CD4-positive, alpha-beta T cell (primary cell): ENCODE measurements at regions not wholly inside any gene's neighbourhood (a gene's known extent, or its start where the extent isn't known, plus 50 kb on each side); places are given as distances from the start of the nearest gene placed in this dataset.

Experiments
- ATAC-seq: fragments of 200-7000 bp; cut with Tn5 transposase; one replicate; pipeline ENCODE4 v1.10.0; 2022; ENCODE audit warnings: mild to moderate bottlenecking; ENCODE audit not compliant: poor library complexity
- CTCF ChIA-PET: fragments of 350-600 bp; sonication (Branson Sonifier 250); formaldehyde crosslinking; loops from one replicate; lab custom pipeline; 2021; ENCODE audit warnings: antibody characterized with exemption, inconsistent platforms; lab: Charles Lee
- POLR2A ChIA-PET: fragments of 350-600 bp; sonication (Branson Sonifier 250); formaldehyde crosslinking; loops from one replicate; lab custom pipeline; 2021; ENCODE audit warnings: antibody characterized with exemption, inconsistent platforms; lab: Charles Lee
- DNase-seq, 14 experiments: peaks; one replicate each; pipeline ENCODE4 v3.0.0-alpha.2; 2013 to 2020; ENCODE audit warnings: mixed read lengths in 2 of 14
- H3K27ac ChIP-seq, 2 donors: one replicate each; pipeline versions ENCODE4 v1.5.1 to v1.7.0; 2013; ENCODE audit warnings: low read length in 2 of 2, low read depth in 1 of 2, mild to moderate bottlenecking in 1 of 2
- H3K27me3 ChIP-seq, 2 experiments: 1 replicate in 1 of 2; 2 replicates in 1 of 2; pipeline versions ENCODE4 v1.6.1 to v1.7.0; 2013; ENCODE audit warnings: low read length in 2 of 2, control low read depth in 1 of 2, mild to moderate bottlenecking in 1 of 2, moderate library complexity in 1 of 2; ENCODE audit not compliant: insufficient read depth in 2 of 2, control insufficient read depth in 1 of 2
- H3K36me3 ChIP-seq: one replicate; pipeline ENCODE4 v1.6.1; 2013; ENCODE audit warnings: low read length, control low read depth; ENCODE audit not compliant: insufficient read depth
- H3K4me1 ChIP-seq: one replicate; pipeline ENCODE4 v1.6.1; 2013; ENCODE audit warnings: low read length, control low read depth; ENCODE audit not compliant: insufficient read depth
- H3K4me3 ChIP-seq: one replicate; pipeline ENCODE4 v1.5.1; 2013; ENCODE audit warnings: mild to moderate bottlenecking, low read length, moderate library complexity
- H3K9me3 ChIP-seq, 2 experiments: 1 replicate in 1 of 2; 2 replicates in 1 of 2; pipeline versions ENCODE4 v1.6.1 to v1.7.0; 2013; ENCODE audit warnings: low read length in 2 of 2, mild to moderate bottlenecking in 2 of 2, control low read depth in 1 of 2, moderate library complexity in 1 of 2; ENCODE audit not compliant: control insufficient read depth in 1 of 2, insufficient read depth in 1 of 2
- H3K27ac Mint-ChIP-seq: one replicate; pipeline ENCODE4 v1.8.0; 2020; ENCODE audit warnings: mixed read lengths
- H3K27me3 Mint-ChIP-seq: one replicate; pipeline ENCODE4 v1.8.0; 2021; ENCODE audit warnings: mixed read lengths
- H3K36me3 Mint-ChIP-seq: one replicate; pipeline ENCODE4 v1.8.0; 2021; ENCODE audit warnings: low read depth, mixed read lengths
- H3K4me1 Mint-ChIP-seq: one replicate; pipeline ENCODE4 v1.8.0; 2021; ENCODE audit warnings: low read depth, mixed read lengths
- H3K4me3 Mint-ChIP-seq: one replicate; pipeline ENCODE4 v1.8.0; 2020; ENCODE audit warnings: mild to moderate bottlenecking, mixed read lengths
- H3K9me3 Mint-ChIP-seq: one replicate; pipeline ENCODE4 v1.8.0; 2020; ENCODE audit warnings: mixed read lengths
- CTCF ChIP-seq: fragments of 200-600 bp; IDR thresholded peaks from one replicate; pipeline ENCODE4 v1.8.0; 2022; ENCODE audit warnings: antibody characterized with exemption, mild to moderate bottlenecking
- intact Hi-C, 2 experiments: fragments of 100-400 bp; cut with DNase I in 1 of 2; cut with micrococcal nuclease in 1 of 2; formaldehyde crosslinking; loops; one replicate each; pipeline versions ENCODE4 v1.15.1 to v1.9.0; 2023 to 2025; cut with DNase I, micrococcal nuclease

DNA sequence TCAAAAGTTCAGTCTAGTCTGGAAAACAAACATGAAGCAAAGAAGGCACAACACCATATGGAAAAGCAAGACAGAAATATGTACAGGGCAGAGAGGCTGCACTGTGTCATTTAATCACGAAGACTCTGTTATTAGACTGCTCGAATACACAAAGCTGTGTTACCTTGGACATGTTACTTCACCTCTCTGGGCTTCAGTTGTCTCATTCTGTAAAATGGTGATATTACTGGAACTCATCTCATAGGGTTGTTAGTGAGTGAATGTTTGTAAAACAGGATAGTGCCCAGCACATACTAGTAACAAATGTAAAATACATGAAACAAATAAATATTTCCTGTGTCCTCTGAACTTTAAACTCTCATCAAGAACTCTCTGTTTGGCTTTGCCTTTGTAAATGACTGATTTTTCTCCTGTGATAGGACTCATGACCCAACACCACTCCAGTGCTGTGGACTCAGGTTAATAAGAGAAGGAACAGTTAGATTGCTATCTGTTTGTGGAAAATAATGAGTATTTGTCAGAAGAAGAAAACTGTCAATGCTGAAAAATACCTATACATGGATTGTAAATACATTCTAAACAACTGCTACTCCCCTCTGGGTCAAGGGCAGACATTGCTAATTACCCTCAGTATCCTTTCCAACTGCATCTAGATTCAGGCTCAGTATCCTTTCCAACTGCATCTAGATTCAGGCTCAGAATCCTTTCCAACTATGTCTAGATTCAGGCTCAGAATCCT is 62.3 kb downstream of the ZIC5 start:
- no peak for TF ChIP-seq CTCF
- H3K9me3 Mint-ChIP-seq: no peaks in the 10 kb centered on the region
- Histone ChIP-seq H3K4me3 (no peak overlapping the region), H3K36me3 (no peaks in the 10 kb centered on the region), H3K9me3 (no peaks in the 10 kb centered on the region), H3K4me1 (peaks cover 27% of the 10 kb centered on the region), H3K27ac (no peak overlapping the region), H3K27me3 (peaks cover 2 to 10% of the 10 kb centered on the region in 2 experiments)
- no peak for DNase-seq
- no peak for ATAC-seq
- ChIA-PET CTCF (interaction anchor here (1.1 kb wide), 1 partner anchor 7 kb away, joined by 3 read pairs; no protein-coding TSS in a partner anchor), POLR2A (no interaction called here)
- no peaks in the 10 kb centered on the region for H3K36me3 Mint-ChIP-seq
- peaks cover 57% of the 10 kb centered on the region for H3K27me3 Mint-ChIP-seq
- peaks cover 8% of the 10 kb centered on the region for H3K4me1 Mint-ChIP-seq
- intact Hi-C loops: no loop called here
- H3K27ac Mint-ChIP-seq: no peak overlapping the region
- H3K4me3 Mint-ChIP-seq: no peak overlapping the region

- Mint-ChIP-seq H3K4me3 (no peak overlapping the region), H3K4me1 (peaks cover 8% of the 10 kb centered on the region), H3K36me3 (no peaks in the 10 kb centered on the region), H3K9me3 (no peaks in the 10 kb centered on the region), H3K27ac (no peak overlapping the region), H3K27me3 (peaks cover 62% of the 10 kb centered on the region)
- ATAC-seq: no peak
- Histone ChIP-seq H3K4me1 (peaks cover 27% of the 10 kb centered on the region), H3K27me3 (peaks cover 2 to 10% of the 10 kb centered on the region in 2 experiments), H3K36me3 (no peaks in the 10 kb centered on the region), H3K4me3 (no peak overlapping the region), H3K27ac (no peak overlapping the region), H3K9me3 (no peaks in the 10 kb centered on the region)
- TF ChIP-seq CTCF: no peak
- CTCF ChIA-PET: interaction anchor here (1.1 kb wide), 1 partner anchor 8 kb away, joined by 3 read pairs; no protein-coding TSS in a partner anchor
- intact Hi-C loops: no loop called here
- DNase-seq: no peak
- POLR2A ChIA-PET: no interaction called here
Measured at GRCh38 chr13:99908140-99908803, 63.3 kb downstream of the ZIC5 start.

DNA sequence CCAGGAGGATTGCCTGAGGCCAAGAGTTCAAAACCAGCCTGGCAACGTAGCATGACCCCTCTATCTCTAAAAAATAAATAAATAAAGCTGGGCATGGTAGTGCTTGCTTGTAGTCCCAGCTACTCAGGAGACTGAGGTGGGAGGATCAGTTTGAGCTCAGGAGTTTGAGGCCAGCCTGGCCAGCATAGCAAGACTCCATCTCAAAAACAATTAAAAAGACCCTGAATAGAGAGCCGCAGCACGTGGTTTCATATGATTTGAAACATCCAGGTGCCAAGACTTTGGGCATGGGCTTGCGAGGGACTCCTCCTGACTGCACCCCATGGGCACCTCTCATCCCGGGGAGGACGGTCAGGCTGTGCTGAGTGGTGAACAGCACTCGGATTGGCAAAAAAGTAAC is 63.9 kb downstream of the ZIC5 start:
- ATAC-seq: no peak
- no peak for TF ChIP-seq CTCF
- ChIA-PET POLR2A (interaction anchor here (0.6 kb wide), 1 partner anchor 524 kb away, joined by 3 read pairs; no protein-coding TSS in a partner anchor), CTCF (interaction anchor here (1.1 kb wide), 1 partner anchor 9 kb away, joined by 3 read pairs; no protein-coding TSS in a partner anchor)
- no peaks in the 10 kb centered on the region for H3K36me3 ChIP-seq
- Mint-ChIP-seq H3K9me3 (no peaks in the 10 kb centered on the region), H3K36me3 (no peaks in the 10 kb centered on the region), H3K27me3 (peaks cover 67% of the 10 kb centered on the region), H3K4me1 (peaks cover 8% of the 10 kb centered on the region), H3K27ac (no peak overlapping the region), H3K4me3 (no peak overlapping the region)
- no peak overlapping the region for H3K4me3 ChIP-seq
- H3K9me3 ChIP-seq: no peaks in the 10 kb centered on the region
- H3K4me1 ChIP-seq: peaks cover 23% of the 10 kb centered on the region
- no peak overlapping the region for H3K27ac ChIP-seq
- H3K27me3 ChIP-seq: peaks cover 2 to 10% of the 10 kb centered on the region in 2 experiments
- intact Hi-C loops: no loop called here
- DNase-seq: no peak
